Activated T-helper 2 cell treated with anti-CD3 and anti-CD28 coated beads, Interferon-gamma antibody, Interleukin-2, Interleukin-4, amounts not matched to agents 10 μg/mL and 5 μg/mL and 100 μg/mL, durations not matched to agents 14 hours and 24 hours and 36 hours (primary cell): ENCODE measurements at regions not wholly inside any gene's neighbourhood (a gene's known extent, or its start where the extent isn't known, plus 50 kb on each side); places are given as distances from the start of the nearest gene placed in this dataset.
A peak's percentile ranks its signal among the peaks of the same experiment; 100 is the strongest.

Source experiments
- DNase-seq: peaks from one replicate; pipeline ENCODE4 v3.0.0; 2021; ENCODE audit warnings: low spot score
- H3K27ac Mint-ChIP-seq: one replicate; pipeline ENCODE4 v1.8.0; 2021; ENCODE audit warnings: mixed read lengths
- H3K27me3 Mint-ChIP-seq: one replicate; pipeline ENCODE4 v1.8.0; 2021; ENCODE audit warnings: low read depth, mixed read lengths
- H3K36me3 Mint-ChIP-seq: one replicate; pipeline ENCODE4 v1.8.0; 2021; ENCODE audit warnings: low read depth, mixed read lengths
- H3K4me1 Mint-ChIP-seq: one replicate; pipeline ENCODE4 v1.8.0; 2021; ENCODE audit warnings: low read depth, mixed read lengths
- H3K4me3 Mint-ChIP-seq: one replicate; pipeline ENCODE4 v1.8.0; 2021; ENCODE audit warnings: low read depth, mild to moderate bottlenecking, moderate library complexity, mixed read lengths
- H3K9me3 Mint-ChIP-seq: one replicate; pipeline ENCODE4 v1.8.0; 2021; ENCODE audit warnings: mixed read lengths
- intact Hi-C: fragments of 100-400 bp; cut with micrococcal nuclease; formaldehyde crosslinking; loops from one replicate; pipeline ENCODE4 v1.15.1; 2023

DNA sequence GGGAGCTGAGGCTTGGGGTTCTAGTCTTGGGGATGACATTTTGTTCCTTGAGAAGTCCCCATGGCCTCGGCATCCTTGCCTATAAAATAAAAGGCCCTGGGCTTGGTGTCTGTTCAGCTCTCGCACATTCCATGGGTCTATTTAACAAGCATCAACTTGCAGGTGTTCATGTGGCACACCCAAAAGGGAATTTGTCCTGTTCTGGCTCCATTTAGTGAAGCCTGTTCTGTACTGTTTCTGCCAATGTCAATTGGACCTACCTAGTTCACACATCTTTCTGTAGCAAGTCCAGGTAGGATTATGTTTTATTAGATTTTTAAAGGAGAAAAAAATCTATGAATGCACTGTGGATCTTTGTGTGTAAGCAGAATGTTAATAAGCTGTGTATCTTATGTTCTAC lies 262.0 kb downstream of the HIVEP2 start:
- no peak overlapping the region for H3K4me3 Mint-ChIP-seq
- no peak for DNase-seq
- intact Hi-C loops = no loop called here
- peaks cover 11% of the 10 kb centered on the region for H3K4me1 Mint-ChIP-seq
- no peaks in the 10 kb centered on the region for H3K9me3 Mint-ChIP-seq
- no peaks in the 10 kb centered on the region for H3K36me3 Mint-ChIP-seq
- H3K27me3 Mint-ChIP-seq = peaks cover 4% of the 10 kb centered on the region
- H3K27ac Mint-ChIP-seq = no peak overlapping the region

DNA sequence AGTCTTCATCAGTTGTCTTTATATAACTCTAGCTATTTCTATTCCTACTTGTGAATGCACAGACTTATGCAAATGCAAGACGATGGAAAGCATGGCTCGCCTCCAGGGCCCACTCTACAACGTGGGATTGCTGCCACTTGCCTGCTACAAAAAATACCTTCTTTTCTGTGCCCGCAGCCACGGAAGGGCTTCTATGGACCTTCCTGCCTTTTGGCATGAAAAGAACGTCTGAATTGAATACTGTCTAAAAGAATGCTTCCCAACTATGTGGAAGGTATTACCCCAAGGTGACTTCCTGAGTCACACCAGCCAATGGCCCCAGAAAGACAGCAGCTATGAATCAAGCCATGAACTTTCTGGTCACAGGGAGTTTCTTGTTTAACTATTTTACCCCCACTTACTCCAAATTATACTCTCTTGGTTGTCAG lies 261.2 kb downstream of the HIVEP2 start:
- H3K4me1 Mint-ChIP-seq = peaks cover 11% of the 10 kb centered on the region

DNA sequence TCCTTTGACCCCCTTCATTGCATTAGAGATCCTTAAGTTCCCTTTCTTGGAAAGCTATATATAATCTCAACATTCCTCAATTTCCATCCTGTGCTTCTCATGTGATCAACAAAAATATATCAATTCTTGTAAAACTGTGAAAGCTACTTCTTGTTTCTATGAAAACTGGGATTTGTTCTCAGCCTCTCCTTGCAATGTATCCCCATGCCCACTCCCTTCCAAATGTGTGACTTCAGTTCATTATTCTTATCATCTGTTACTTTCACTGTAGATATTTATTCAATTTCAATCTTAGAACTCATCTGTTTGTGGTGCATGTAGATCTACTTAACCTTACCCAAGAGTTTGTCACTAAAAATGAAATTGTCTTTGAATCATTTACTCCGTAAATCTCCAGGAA lies 260.6 kb downstream of the HIVEP2 start:
- Mint-ChIP-seq H3K9me3 (no peaks in the 10 kb centered on the region), H3K36me3 (no peaks in the 10 kb centered on the region), H3K27ac (no peak overlapping the region), H3K4me3 (no peak overlapping the region), H3K27me3 (peaks cover 1% of the 10 kb centered on the region), H3K4me1 (peaks cover 11% of the 10 kb centered on the region)
- intact Hi-C loops = no loop called here
- DNase-seq = no peak

More for the DNA sequence above, 261.2 kb downstream of the HIVEP2 start:
- DNase-seq = no peak
- Mint-ChIP-seq H3K9me3 (no peaks in the 10 kb centered on the region), H3K4me3 (no peak overlapping the region), H3K27me3 (peaks cover 3% of the 10 kb centered on the region), H3K36me3 (no peaks in the 10 kb centered on the region), H3K27ac (no peak overlapping the region)
- intact Hi-C loops = no loop called here

DNA sequence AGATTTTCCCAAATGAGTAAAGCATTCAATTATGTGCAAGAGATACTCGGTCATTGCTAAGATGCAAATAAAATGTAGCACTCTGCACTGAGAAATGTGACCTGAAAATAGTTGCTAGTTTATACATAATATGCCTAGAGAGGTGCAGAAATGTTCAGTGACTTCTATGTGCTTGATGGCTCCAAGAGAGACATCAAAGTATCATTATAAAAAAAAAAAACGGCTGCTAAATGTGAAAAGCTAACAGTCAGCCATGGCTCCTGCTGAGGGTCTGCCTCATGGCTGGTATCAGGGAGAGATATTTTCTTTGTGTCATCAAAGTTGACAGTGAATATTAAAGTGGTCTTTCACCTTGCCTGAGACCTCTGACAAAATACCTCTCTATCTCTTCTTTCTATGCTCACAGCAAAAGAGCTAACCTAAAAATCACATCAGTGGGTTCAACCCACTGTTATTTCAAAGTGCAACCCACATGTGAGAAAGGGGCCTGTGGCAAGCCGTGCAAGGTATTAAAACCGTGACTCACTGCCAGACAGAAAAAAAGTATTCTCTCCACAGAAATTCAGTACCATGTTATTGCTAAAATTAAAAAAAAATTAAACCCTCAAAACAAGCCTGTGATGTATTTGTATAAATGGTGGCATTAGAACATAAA lies 259.0 kb downstream of the HIVEP2 start:
- peaks cover 1% of the 10 kb centered on the region for H3K27me3 Mint-ChIP-seq
- H3K27ac Mint-ChIP-seq = no peak overlapping the region
- H3K4me3 Mint-ChIP-seq = no peak overlapping the region
- no peak for DNase-seq
- H3K36me3 Mint-ChIP-seq = no peaks in the 10 kb centered on the region
- H3K9me3 Mint-ChIP-seq = no peaks in the 10 kb centered on the region
- intact Hi-C loops = no loop called here
- H3K4me1 Mint-ChIP-seq = peaks cover 7% of the 10 kb centered on the region

DNA sequence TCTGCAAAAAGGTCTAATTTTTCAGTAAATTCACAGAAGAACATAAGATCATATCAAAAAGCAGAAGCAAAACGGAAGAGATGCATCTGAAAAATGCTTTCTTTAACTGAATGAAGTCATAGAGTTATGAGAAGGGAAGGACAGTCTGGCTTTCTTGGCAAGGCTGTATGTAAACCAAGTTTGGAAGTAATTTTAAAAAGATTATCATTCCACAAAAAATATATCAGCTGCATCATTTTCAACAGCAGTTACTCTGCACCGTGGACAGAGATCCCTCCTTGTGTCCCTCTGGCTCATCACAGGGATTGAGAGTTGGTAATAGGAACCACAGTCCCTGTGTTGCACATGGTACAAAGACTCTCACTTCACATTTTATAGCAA lies 258.5 kb downstream of the HIVEP2 start:
- H3K36me3 Mint-ChIP-seq = no peaks in the 10 kb centered on the region
- peaks cover 1% of the 10 kb centered on the region for H3K27me3 Mint-ChIP-seq
- H3K4me3 Mint-ChIP-seq = no peak overlapping the region
- intact Hi-C loops = no loop called here
- peaks cover 7% of the 10 kb centered on the region for H3K4me1 Mint-ChIP-seq
- no peaks in the 10 kb centered on the region for H3K9me3 Mint-ChIP-seq
- no peak overlapping the region for H3K27ac Mint-ChIP-seq
- DNase-seq = no peak

DNA sequence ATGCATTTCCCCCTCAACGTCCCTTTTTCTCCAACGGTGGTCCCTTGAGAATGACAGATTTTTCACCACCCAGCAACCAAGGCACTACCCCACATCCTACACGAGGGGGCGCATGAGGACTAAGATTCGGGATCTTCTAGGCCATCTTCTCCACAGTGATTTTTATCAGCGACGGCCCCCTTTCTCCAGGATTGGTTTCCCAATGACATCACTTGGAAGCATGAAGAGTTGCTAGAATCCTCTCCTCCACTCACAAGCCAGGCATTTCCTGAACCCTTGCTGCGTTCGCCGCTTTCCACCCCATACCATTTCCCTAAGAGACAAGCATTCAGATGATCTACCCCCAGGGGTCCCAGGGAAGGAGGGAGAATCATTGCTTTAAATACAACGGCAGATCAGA lies 252.0 kb downstream of the HIVEP2 start:
- Mint-ChIP-seq H3K4me3 (no peak overlapping the region), H3K9me3 (no peaks in the 10 kb centered on the region), H3K4me1 (peaks cover 16% of the 10 kb centered on the region), H3K36me3 (no peaks in the 10 kb centered on the region), H3K27me3 (no peaks in the 10 kb centered on the region), H3K27ac (no peak overlapping the region)
- peak; percentile 28 for DNase-seq
- intact Hi-C loops = loop anchor here (1.0 to 10.0 kb wide), 8 partner anchors 109 to 734 kb away; no protein-coding TSS in a partner anchor

DNA sequence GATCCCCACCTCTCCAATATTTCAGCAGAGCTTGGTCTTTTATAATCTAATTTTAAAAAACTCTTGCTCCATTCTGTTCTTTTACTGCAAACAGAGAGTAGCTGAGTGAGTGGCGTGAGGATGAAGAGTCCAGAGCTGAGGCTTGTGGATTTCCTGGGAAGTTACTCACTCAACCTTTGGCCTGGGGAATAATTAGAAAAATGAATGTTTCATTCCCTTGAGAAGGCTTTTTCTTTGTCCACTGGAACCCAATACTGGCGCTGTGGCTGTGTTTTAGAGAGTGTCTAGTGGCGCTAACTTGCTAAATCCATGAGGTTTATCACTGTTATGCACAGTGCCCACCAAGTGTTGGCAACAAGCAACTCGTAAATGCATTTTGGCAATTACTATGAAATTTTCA lies 251.5 kb downstream of the HIVEP2 start:
- H3K4me3 Mint-ChIP-seq = no peak overlapping the region
- intact Hi-C loops = loop anchor here (1.0 to 10.0 kb wide), 8 partner anchors 109 to 734 kb away; no protein-coding TSS in a partner anchor
- peaks cover 16% of the 10 kb centered on the region for H3K4me1 Mint-ChIP-seq
- no peaks in the 10 kb centered on the region for H3K27me3 Mint-ChIP-seq
- no peak overlapping the region for H3K27ac Mint-ChIP-seq
- no peaks in the 10 kb centered on the region for H3K36me3 Mint-ChIP-seq
- no peak for DNase-seq
- H3K9me3 Mint-ChIP-seq = no peaks in the 10 kb centered on the region

DNA sequence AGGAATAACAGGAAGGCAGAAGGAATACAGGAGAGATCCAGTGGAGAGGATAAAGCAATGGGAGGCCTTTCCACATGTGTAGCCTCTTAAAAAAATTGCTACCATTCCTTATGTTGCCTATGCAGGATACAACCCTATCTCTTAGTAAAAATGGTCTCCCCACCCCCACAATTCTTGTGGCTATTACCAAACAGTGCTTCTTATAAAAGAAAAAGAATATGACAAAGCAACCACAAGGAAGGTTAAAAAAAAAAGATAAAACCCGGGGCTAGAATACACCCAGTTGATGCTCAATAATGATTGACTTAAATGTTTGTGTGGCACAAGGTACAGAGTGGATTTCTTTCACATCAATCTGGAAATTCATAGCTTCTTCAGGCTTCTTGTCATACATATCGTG lies 250.9 kb downstream of the HIVEP2 start:
- intact Hi-C loops = loop anchor here (5.0 to 10.0 kb wide), 6 partner anchors 108 to 641 kb away; no protein-coding TSS in a partner anchor
- DNase-seq = no peak
- Mint-ChIP-seq H3K27ac (no peak overlapping the region), H3K36me3 (no peaks in the 10 kb centered on the region), H3K4me3 (no peak overlapping the region), H3K9me3 (no peaks in the 10 kb centered on the region), H3K27me3 (no peaks in the 10 kb centered on the region), H3K4me1 (peaks cover 16% of the 10 kb centered on the region)

DNA sequence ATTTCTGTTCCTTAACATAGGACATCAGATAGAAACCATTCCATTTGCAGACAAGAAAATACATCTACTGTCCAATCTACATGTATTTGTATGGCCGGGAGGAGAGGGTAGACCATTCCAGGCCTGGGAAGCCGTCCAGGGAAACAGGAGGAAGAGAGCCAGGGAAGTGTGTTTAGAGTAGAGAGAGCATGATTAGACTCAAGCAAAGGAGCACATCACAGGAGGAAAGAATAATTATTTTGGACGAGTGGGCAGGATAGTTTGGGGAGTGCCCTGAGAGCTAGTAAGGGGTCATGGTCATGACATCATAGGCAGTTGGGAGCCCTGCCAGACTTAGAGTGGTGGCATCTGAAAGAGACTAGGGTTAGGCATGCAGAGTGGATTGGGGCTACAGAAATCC lies 250.0 kb downstream of the HIVEP2 start:
- no peaks in the 10 kb centered on the region for H3K27me3 Mint-ChIP-seq
- no peak overlapping the region for H3K27ac Mint-ChIP-seq
- H3K9me3 Mint-ChIP-seq = no peaks in the 10 kb centered on the region
- DNase-seq = no peak
- H3K4me1 Mint-ChIP-seq = peaks cover 16% of the 10 kb centered on the region
- no peaks in the 10 kb centered on the region for H3K36me3 Mint-ChIP-seq
- intact Hi-C loops = loop anchor here (10.0 kb wide), 4 partner anchors 150 to 640 kb away; no protein-coding TSS in a partner anchor
- H3K4me3 Mint-ChIP-seq = no peak overlapping the region

DNA sequence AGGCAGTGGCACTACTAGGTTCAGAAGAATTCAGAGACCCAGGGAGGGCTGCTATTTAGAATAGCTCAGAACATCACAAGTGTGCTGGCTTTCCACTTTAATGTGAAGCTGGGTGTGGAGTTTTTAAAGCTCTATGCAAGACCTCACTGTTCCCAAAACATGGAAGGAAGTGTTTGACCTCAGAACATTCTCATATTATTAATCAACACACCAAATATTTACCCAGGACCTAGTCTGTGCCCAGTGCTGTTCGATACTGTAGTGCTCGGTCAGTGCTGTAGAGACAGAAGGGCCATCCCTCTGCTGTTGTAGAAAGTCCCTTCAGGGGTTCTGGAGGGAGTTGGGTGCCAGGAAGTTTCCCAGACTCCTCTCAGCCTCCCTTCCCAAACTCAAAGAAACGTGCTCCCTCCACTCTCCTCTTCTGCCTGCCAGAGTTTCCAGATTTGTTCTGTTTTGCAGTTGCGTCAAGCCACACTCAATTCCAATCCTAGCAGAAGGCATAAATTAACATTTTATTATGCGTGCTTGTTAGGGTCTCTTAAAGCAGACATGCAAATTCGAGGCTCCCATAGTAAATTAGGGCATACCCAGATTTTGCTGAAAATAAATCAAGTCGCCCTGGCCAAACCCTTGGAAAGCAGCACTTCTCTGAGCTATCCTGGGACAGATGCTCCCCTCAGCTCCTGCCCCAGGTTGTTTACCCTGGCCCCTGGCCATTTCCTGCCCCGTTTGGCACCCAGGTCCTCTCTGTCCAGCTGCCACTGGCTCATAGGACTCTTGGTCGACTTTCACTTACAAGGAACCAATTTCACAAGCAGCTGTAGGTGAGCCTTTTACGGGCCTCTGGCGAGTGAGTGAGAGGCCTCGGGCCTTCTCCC lies 248.6 kb downstream of the HIVEP2 start:
- no peak overlapping the region for H3K27ac Mint-ChIP-seq
- no peak for DNase-seq
- H3K36me3 Mint-ChIP-seq = no peaks in the 10 kb centered on the region
- H3K4me3 Mint-ChIP-seq = no peak overlapping the region
- intact Hi-C loops = loop anchor here (10.0 kb wide), 4 partner anchors 148 to 638 kb away; no protein-coding TSS in a partner anchor
- H3K4me1 Mint-ChIP-seq = peaks cover 16% of the 10 kb centered on the region
- H3K27me3 Mint-ChIP-seq = no peaks in the 10 kb centered on the region
- H3K9me3 Mint-ChIP-seq = no peaks in the 10 kb centered on the region

DNA sequence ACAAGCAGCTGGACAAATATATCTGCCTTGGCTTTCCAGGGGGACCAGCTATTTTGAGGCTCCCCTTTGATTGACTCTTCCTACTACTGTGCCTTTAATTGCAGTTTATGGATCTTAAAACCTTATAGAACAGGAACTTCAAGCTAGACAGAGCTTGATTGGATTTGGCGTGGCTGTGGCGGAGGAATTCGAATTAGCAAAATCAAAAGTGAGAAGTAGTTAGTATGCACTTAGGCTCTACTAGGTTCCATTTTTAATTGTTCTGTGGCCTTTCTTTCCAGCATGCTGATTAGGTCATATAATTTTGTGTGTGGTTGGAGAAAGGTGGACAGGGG lies 248.0 kb downstream of the HIVEP2 start:
- no peak for DNase-seq
- no peaks in the 10 kb centered on the region for H3K36me3 Mint-ChIP-seq
- H3K4me1 Mint-ChIP-seq = peaks cover 16% of the 10 kb centered on the region
- H3K27me3 Mint-ChIP-seq = no peaks in the 10 kb centered on the region
- intact Hi-C loops = loop anchor here (10.0 kb wide), 4 partner anchors 148 to 638 kb away; no protein-coding TSS in a partner anchor
- H3K9me3 Mint-ChIP-seq = no peaks in the 10 kb centered on the region
- H3K4me3 Mint-ChIP-seq = no peak overlapping the region
- H3K27ac Mint-ChIP-seq = no peak overlapping the region

DNA sequence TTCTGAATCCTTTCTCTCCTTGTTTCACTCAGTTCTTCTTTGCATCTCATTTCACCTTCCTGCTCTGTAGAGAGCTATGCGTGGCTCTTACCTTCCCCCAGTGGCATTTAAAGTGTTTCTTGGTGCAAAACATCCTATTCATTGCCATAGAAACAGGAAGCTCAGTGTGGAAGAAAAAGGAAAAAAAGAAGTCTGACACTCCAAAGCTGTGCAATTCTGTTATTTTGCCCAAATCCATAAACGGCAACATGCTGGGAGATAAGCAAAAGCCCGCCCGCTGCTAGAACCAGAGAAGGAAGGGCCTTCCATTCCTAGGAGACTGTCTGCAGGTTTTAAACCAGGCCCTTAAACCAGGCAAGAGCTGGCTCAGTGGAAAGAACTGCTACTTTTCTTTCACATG lies 247.1 kb downstream of the HIVEP2 start:
- Mint-ChIP-seq H3K4me3 (no peak overlapping the region), H3K4me1 (peaks cover 14% of the 10 kb centered on the region), H3K27ac (no peak overlapping the region), H3K36me3 (no peaks in the 10 kb centered on the region), H3K27me3 (no peaks in the 10 kb centered on the region), H3K9me3 (no peaks in the 10 kb centered on the region)
- intact Hi-C loops = loop anchor here (10.0 kb wide), 4 partner anchors 147 to 637 kb away; no protein-coding TSS in a partner anchor
- DNase-seq = no peak

DNA sequence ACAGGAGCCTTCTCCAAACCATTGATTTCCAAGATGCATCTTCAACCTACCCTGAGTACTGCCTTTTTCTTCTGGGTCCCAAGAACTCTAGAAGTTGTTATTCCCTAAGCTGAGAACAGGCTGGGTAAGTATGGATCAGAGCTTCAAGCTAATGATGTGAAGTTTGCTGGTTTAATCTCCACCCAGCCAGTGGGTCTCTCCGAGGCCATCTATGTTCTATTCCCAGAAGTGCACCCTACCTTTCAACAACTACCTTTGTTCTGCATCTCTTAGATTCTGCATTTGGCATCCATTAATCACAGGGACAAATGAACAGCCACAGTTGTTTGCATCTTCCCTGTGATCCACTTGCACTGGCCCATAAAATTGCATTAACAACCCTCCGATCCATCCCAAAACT lies 246.2 kb downstream of the HIVEP2 start:
- peaks cover 11% of the 10 kb centered on the region for H3K4me1 Mint-ChIP-seq
- H3K27ac Mint-ChIP-seq = no peak overlapping the region
- DNase-seq = no peak
- no peaks in the 10 kb centered on the region for H3K27me3 Mint-ChIP-seq
- no peaks in the 10 kb centered on the region for H3K36me3 Mint-ChIP-seq
- intact Hi-C loops = loop anchor here (10.0 kb wide), 4 partner anchors 146 to 636 kb away; no protein-coding TSS in a partner anchor
- no peak overlapping the region for H3K4me3 Mint-ChIP-seq
- no peaks in the 10 kb centered on the region for H3K9me3 Mint-ChIP-seq
